ENCODE measurements at regions not wholly inside any gene's neighbourhood (a gene's known extent, or its start where the extent isn't known, plus 50 kb on each side); places are given as distances from the start of the nearest gene placed in this dataset.

DNA sequence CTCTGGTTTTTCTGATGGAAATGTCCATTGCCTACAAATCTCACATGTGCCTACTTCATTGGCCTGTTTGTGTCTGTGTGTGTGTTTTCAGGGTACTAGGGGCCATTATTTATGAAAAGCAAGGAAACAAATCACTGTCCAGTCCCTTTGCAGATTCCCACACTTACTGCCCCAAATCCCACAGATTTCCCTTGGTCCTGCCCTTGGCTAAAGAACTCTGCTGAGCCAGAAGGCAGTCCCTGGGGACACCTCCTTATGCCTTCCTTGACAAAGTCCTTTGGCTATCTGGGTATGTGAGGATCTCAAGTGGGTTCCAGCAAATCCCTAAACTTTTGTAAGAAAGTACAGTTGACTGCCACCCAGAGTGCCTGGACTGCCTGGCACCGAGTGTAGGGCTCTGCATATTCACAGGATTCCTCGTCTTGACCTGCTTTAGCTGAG, 388.1 kb downstream of the BCAT1 start:
- TF ChIP-seq CTCF (conservative IDR thresholded peaks at IDR 0.05): no peak
- Mint-ChIP-seq H3K27me3 (ENCODE audit: low read depth) (no peaks in the 10 kb centered on the region), H3K9me3 (no peaks in the 10 kb centered on the region), H3K4me1 (peaks cover 58% of the 10 kb centered on the region), H3K4me3 (peak overlapping the region; percentile 93), H3K27ac (ENCODE audit: unreplicated experiment) (peak overlapping the region; percentile 97), H3K36me3 (ENCODE audit: low read depth) (no peaks in the 10 kb centered on the region)
- no peak for DNase-seq (ENCODE audit: low read depth, low spot score)

GRCh38 chr12:24560192-24560775, 388.6 kb downstream of the BCAT1 start:
- no peak for TF ChIP-seq CTCF (conservative IDR thresholded peaks at IDR 0.05)
- Mint-ChIP-seq H3K4me1 (peaks cover 60% of the 10 kb centered on the region), H3K36me3 (ENCODE audit: low read depth) (no peaks in the 10 kb centered on the region), H3K4me3 (peak overlapping the region; percentile 93), H3K9me3 (no peaks in the 10 kb centered on the region), H3K27ac (ENCODE audit: unreplicated experiment) (no peak overlapping the region), H3K27me3 (ENCODE audit: low read depth) (no peaks in the 10 kb centered on the region)
- DNase-seq (ENCODE audit: low read depth, low spot score): no peak

DNA sequence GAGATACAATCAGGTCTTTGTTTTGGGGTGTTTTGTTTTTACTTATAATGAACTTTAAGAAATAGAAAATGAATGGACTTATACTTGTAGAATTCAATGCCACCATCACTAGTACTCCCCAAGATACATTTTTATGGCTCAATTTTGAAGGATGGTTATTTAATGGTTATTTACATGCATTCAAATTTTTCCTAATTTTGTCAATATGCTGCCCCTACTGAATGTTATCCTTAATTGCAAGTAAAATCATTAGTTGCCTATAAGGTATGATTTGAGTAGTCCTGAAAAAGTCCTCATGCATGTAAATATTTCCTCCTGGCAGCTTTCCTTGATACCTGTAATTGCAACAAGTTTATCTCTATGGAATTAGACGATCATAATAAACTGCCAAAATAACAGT, 391.2 kb downstream of the BCAT1 start:
- Mint-ChIP-seq H3K27ac (ENCODE audit: unreplicated experiment) (no peak overlapping the region), H3K27me3 (ENCODE audit: low read depth) (no peaks in the 10 kb centered on the region), H3K4me1 (peaks cover 60% of the 10 kb centered on the region), H3K4me3 (no peak overlapping the region), H3K36me3 (ENCODE audit: low read depth) (no peaks in the 10 kb centered on the region), H3K9me3 (no peaks in the 10 kb centered on the region)
- DNase-seq (ENCODE audit: low read depth, low spot score): no peak
- no peak for TF ChIP-seq CTCF (conservative IDR thresholded peaks at IDR 0.05)

DNA sequence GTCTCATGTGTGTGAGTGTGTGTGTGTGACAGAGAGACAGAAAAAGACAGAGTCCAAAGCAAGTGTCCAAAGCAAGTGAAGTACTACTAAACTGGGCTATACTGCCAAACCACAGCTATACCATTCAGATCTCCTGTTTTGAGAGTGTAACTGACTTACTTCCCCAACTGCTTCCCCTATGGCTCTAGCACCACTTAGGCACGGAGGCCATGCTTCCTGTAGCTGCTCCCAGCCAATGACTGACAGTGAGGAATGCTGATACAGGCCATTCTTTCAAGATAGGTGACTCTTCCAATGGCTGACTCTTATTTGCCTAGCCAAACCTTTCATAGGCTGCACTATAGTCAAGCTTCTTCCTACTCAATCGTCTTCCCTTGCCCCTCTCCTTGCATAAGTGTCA, 393.2 kb downstream of the BCAT1 start:
- no peak for DNase-seq (ENCODE audit: low read depth, low spot score)
- Mint-ChIP-seq H3K27me3 (ENCODE audit: low read depth) (no peaks in the 10 kb centered on the region), H3K36me3 (ENCODE audit: low read depth) (no peaks in the 10 kb centered on the region), H3K27ac (ENCODE audit: unreplicated experiment) (no peak overlapping the region), H3K4me1 (peaks cover 67% of the 10 kb centered on the region), H3K9me3 (no peaks in the 10 kb centered on the region), H3K4me3 (no peak overlapping the region)
- no peak for TF ChIP-seq CTCF (conservative IDR thresholded peaks at IDR 0.05)

GRCh38 chr12:24554612-24555295, 394.1 kb downstream of the BCAT1 start:
- H3K36me3 Mint-ChIP-seq (ENCODE audit: low read depth): no peaks in the 10 kb centered on the region
- no peak for DNase-seq (ENCODE audit: low read depth, low spot score)

More at GRCh38 chr12:24554612-24555295, 394.1 kb downstream of the BCAT1 start:
- Mint-ChIP-seq H3K27ac (ENCODE audit: unreplicated experiment) (no peak overlapping the region), H3K4me3 (peak overlapping the region; percentile 41), H3K4me1 (peaks cover 63% of the 10 kb centered on the region), H3K27me3 (ENCODE audit: low read depth) (no peaks in the 10 kb centered on the region), H3K9me3 (no peaks in the 10 kb centered on the region)
- TF ChIP-seq CTCF (conservative IDR thresholded peaks at IDR 0.05): no peak
